ENCODE measurements at regions not wholly inside any gene's neighbourhood (a gene's known extent, or its start where the extent isn't known, plus 50 kb on each side); places are given as distances from the start of the nearest gene placed in this dataset.

DNA sequence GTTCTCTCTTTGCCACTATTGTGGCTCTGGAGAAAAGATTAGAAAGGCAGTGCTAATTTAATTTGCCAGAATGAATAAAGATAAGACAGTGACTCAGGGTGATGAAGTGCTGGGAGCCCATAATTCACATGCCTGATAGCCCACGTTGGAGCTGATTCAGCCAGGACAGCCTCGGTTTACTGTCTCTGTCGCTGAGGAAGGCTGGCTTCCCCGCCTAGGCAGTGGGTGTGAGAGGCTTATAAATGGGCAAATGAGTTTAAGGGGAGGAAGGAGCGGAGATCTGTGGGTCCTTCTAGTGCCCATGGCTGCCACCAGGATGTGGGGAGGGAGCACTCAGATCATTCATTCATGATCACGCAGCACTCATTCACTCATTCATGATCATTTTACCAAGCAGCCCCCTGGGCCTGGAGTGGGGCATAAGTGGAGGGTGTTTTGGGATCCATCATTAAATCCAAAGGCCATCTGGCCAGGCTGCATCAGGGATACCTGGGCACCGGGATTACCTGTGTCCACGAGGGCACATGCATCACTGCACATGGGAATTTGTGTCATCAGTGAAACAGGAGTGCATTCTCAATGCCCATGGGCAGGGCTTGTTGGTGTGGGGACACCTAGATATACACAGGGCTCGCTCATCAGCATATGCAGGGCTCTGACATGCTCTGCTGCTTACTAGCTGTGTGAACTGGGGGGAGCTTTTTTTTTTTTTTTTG is 315.4 kb downstream of the MATN1 start:
- Histone ChIP-seq H3K4me3 (replicated peaks in 1 of 3; ENCODE audit: insufficient read depth in 1 of 3, low read depth in 2 of 3, low read length in 3 of 3) (no peak overlapping the region), H3K36me3 (replicated peaks in 1 of 2; ENCODE audit: control insufficient read depth in 1 of 2, insufficient read depth in 2 of 2, low read length in 2 of 2) (no peaks in the 10 kb centered on the region; a peak in 1 of 5 replicates), H3K9me3 (ENCODE audit: low read length) (no peaks in the 10 kb centered on the region), H3K27ac (ENCODE audit: extremely low read length, insufficient read depth, low read length) (no peak overlapping the region), H3K4me1 (ENCODE audit: insufficient read depth, low read length) (no peaks in the 10 kb centered on the region), H3K79me2 (ENCODE audit: insufficient read depth, low read length) (no peaks in the 10 kb centered on the region), H2AFZ (ENCODE audit: low read length) (no peak overlapping the region), H3K4me2 (ENCODE audit: low read depth, low read length) (no peak overlapping the region), H3K9ac (ENCODE audit: insufficient read depth, low read depth, low read length) (no peak overlapping the region), H4K20me1 (ENCODE audit: insufficient read depth, low read length) (no peaks in the 10 kb centered on the region), H3K27me3 (ENCODE audit: control insufficient read depth in 1 of 2, insufficient read depth in 2 of 2, low read length in 2 of 2) (peaks cover 0 to 7% of the 10 kb centered on the region in 2 experiments; a peak in 3 of 5 replicates)
- TF ChIP-seq, protein P1, sequence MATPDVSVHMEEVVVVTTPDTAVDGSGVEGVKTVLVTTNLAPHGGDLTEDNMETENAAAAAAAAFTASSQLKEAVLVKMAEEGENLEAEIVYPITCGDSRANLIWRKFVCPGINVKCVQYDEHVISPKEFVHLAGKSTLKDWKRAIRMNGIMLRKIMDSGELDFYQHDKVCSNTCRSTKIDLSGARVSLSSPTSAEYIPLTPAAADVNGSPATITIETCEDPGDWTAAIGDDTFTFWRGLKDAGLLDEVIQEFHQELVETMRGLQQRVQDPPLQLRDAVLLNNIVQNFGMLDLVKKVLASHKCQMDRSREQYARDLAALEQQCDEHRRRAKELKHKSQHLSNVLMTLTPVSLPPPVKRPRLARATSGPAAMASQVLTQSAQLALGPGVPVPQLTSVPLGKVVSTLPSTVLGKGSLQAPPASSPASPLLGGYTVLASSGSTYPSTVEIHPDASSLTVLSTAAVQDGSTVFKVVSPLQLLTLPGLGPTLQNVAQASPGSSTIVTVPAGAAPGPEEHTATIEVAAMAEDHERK (CRISPR knock-in tag; IDR thresholded peaks at IDR 0.05; ENCODE audit: low read depth) = no peak
- TF ChIP-seq ZNF331 (CRISPR knock-in tag; IDR thresholded peaks at IDR 0.05) (no peak), ZNF124 (CRISPR knock-in tag; IDR thresholded peaks at IDR 0.05) (no peak), MBNL3 (CRISPR knock-in tag; conservative IDR thresholded peaks at IDR 0.05) (no peak), ZBTB21 (CRISPR knock-in tag; IDR thresholded peaks at IDR 0.05) (no peak), ZNF782 (CRISPR knock-in tag; IDR thresholded peaks at IDR 0.05; ENCODE audit: borderline replicate concordance) (no peak), CBX1 (IDR thresholded peaks at IDR 0.05; ENCODE audit: low read depth) (no peak), ETV6 (CRISPR knock-in tag; conservative IDR thresholded peaks at IDR 0.05) (no peak), SNAPC2 (CRISPR knock-in tag; IDR thresholded peaks at IDR 0.05) (no peak), ZNF878 (CRISPR knock-in tag; IDR thresholded peaks at IDR 0.05) (no peak)
- TF ChIP-seq, protein P2, sequence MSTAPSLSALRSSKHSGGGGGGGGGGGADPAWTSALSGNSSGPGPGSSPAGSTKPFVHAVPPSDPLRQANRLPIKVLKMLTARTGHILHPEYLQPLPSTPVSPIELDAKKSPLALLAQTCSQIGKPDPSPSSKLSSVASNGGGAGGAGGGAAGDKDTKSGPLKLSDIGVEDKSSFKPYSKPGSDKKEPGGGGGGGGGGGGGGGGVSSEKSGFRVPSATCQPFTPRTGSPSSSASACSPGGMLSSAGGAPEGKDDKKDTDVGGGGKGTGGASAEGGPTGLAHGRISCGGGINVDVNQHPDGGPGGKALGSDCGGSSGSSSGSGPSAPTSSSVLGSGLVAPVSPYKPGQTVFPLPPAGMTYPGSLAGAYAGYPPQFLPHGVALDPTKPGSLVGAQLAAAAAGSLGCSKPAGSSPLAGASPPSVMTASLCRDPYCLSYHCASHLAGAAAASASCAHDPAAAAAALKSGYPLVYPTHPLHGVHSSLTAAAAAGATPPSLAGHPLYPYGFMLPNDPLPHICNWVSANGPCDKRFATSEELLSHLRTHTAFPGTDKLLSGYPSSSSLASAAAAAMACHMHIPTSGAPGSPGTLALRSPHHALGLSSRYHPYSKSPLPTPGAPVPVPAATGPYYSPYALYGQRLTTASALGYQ (CRISPR knock-in tag; IDR thresholded peaks at IDR 0.05) = no peak
- TF ChIP-seq, protein P3, sequence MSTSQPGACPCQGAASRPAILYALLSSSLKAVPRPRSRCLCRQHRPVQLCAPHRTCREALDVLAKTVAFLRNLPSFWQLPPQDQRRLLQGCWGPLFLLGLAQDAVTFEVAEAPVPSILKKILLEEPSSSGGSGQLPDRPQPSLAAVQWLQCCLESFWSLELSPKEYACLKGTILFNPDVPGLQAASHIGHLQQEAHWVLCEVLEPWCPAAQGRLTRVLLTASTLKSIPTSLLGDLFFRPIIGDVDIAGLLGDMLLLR (CRISPR knock-in tag; IDR thresholded peaks at IDR 0.05) = no peak
- TF ChIP-seq, protein P4, sequence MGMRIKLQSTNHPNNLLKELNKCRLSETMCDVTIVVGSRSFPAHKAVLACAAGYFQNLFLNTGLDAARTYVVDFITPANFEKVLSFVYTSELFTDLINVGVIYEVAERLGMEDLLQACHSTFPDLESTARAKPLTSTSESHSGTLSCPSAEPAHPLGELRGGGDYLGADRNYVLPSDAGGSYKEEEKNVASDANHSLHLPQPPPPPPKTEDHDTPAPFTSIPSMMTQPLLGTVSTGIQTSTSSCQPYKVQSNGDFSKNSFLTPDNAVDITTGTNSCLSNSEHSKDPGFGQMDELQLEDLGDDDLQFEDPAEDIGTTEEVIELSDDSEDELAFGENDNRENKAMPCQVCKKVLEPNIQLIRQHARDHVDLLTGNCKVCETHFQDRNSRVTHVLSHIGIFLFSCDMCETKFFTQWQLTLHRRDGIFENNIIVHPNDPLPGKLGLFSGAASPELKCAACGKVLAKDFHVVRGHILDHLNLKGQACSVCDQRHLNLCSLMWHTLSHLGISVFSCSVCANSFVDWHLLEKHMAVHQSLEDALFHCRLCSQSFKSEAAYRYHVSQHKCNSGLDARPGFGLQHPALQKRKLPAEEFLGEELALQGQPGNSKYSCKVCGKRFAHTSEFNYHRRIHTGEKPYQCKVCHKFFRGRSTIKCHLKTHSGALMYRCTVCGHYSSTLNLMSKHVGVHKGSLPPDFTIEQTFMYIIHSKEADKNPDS (CRISPR knock-in tag; IDR thresholded peaks at IDR 0.05) = no peak
- TF ChIP-seq, protein P5, sequence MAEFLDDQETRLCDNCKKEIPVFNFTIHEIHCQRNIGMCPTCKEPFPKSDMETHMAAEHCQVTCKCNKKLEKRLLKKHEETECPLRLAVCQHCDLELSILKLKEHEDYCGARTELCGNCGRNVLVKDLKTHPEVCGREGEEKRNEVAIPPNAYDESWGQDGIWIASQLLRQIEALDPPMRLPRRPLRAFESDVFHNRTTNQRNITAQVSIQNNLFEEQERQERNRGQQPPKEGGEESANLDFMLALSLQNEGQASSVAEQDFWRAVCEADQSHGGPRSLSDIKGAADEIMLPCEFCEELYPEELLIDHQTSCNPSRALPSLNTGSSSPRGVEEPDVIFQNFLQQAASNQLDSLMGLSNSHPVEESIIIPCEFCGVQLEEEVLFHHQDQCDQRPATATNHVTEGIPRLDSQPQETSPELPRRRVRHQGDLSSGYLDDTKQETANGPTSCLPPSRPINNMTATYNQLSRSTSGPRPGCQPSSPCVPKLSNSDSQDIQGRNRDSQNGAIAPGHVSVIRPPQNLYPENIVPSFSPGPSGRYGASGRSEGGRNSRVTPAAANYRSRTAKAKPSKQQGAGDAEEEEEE (CRISPR knock-in tag; IDR thresholded peaks at IDR 0.05; ENCODE audit: borderline replicate concordance) = no peak
- TF ChIP-seq, protein P6, sequence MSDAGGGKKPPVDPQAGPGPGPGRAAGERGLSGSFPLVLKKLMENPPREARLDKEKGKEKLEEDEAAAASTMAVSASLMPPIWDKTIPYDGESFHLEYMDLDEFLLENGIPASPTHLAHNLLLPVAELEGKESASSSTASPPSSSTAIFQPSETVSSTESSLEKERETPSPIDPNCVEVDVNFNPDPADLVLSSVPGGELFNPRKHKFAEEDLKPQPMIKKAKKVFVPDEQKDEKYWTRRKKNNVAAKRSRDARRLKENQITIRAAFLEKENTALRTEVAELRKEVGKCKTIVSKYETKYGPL (CRISPR knock-in tag; IDR thresholded peaks at IDR 0.05) = no peak
- intact Hi-C loops (cut with micrococcal nuclease; ENCODE audit: unreplicated experiment) (no loop called here), in situ Hi-C loops (cut with HindIII; ENCODE audit: extremely low pct_ligation_motif_present, low pct_unique_long_range_greater_than_20kb) (loop anchor here (10.0 kb wide), 1 partner anchor 297 kb away; no protein-coding TSS in a partner anchor)
- no TSS peak for BruUV-seq (replicated peaks)
- DNase-seq (ENCODE audit: low spot score) (no peak), ATAC-seq (no peak), FAIRE-seq (no peak)
- ChIA-PET POLR2A (no interaction called here), CTCF (ENCODE audit: low intra/inter-chr PET ratio, low total read pairs) (no interaction called here)
- WGBS (ENCODE audit: low lambda C conversion rate) = 24% methylated on average over 6 of the region's 9 CpGs
